Ovary (tissue), 3 donors: ENCODE measurements at regions not wholly inside any gene's neighbourhood (a gene's known extent, or its start where the extent isn't known, plus 50 kb on each side); places are given as distances from the start of the nearest gene placed in this dataset.

Experiments used
- CTCF ChIP-seq, 3 donors: fragments of 450-650 bp in 2 of 3; fragments of 200-600 bp in 1 of 3; IDR thresholded peaks; one replicate each; pipeline versions ENCODE4 v1.5.1 to v1.8.0; 2016 to 2022; ENCODE audit warnings: antibody characterized with exemption in 3 of 3, mild to moderate bottlenecking in 1 of 3
- POLR2A ChIP-seq: fragments of 450-650 bp; IDR thresholded peaks from one replicate; pipeline ENCODE4 v1.6.1; 2017; ENCODE audit warnings: antibody characterized with exemption, mild to moderate bottlenecking, moderate library complexity
- donor health status: DM: no; HTN: no; CAD: no.

GRCh38 chr2:224210286-224211180, 171.4 kb upstream of the SERPINE2 start:
- TF ChIP-seq CTCF (IDR thresholded peaks at IDR 0.05) (no peak), POLR2A (no peak)
